Stimulated activated CD4-positive, alpha-beta T cell treated with anti-CD3 and anti-CD28 coated beads, Interleukin-15, amount 100 ng/mL, for 24 hours (primary cell): ENCODE measurements at regions not wholly inside any gene's neighbourhood (a gene's known extent, or its start where the extent isn't known, plus 50 kb on each side); places are given as distances from the start of the nearest gene placed in this dataset.

Experiments
- DNase-seq: peaks from one replicate; pipeline ENCODE4 v3.0.0-alpha.2; 2020

GRCh38 chr2:12661489-12661888 is 55.2 kb upstream of the TRIB2 start:
- no peak for DNase-seq

- no peak for DNase-seq
Observed at GRCh38 chr2:12663306-12664037, 53.3 kb upstream of the TRIB2 start.

GRCh38 chr2:12665334-12665733 is 51.4 kb upstream of the TRIB2 start:
- no peak for DNase-seq

GRCh38 chr2:12666445-12666844 is 50.3 kb upstream of the TRIB2 start:
- DNase-seq: no peak
